ENCODE measurements at regions not wholly inside any gene's neighbourhood (a gene's known extent, or its start where the extent isn't known, plus 50 kb on each side); places are given as distances from the start of the nearest gene placed in this dataset.
A peak's percentile ranks its signal among the peaks of the same experiment; 100 is the strongest.

- no peaks in the 10 kb centered on the region for H3K36me3 Mint-ChIP-seq (ENCODE audit: low read depth)
- peaks cover 15% of the 10 kb centered on the region for H3K27me3 Mint-ChIP-seq (ENCODE audit: low read depth, poor library complexity)
- DNase-seq, result no peak
- no peaks in the 10 kb centered on the region for H3K9me3 Mint-ChIP-seq
- H3K27ac Mint-ChIP-seq, result no peak overlapping the region
- H3K4me3 Mint-ChIP-seq, result no peak overlapping the region
- H3K4me1 Mint-ChIP-seq, result peaks cover 5% of the 10 kb centered on the region
- no peak for TF ChIP-seq CTCF (IDR thresholded peaks at IDR 0.05)
Observed at GRCh38 chr1:183736343-183736742, 68.6 kb upstream of the RGL1 start.

GRCh38 chr1:183735069-183735860 lies 69.7 kb upstream of the RGL1 start:
- DNase-seq, result no peak
- H3K36me3 Mint-ChIP-seq (ENCODE audit: low read depth), result no peaks in the 10 kb centered on the region
- H3K27ac Mint-ChIP-seq, result no peak overlapping the region
- peaks cover 5% of the 10 kb centered on the region for H3K4me1 Mint-ChIP-seq
- no peak overlapping the region for H3K4me3 Mint-ChIP-seq
- H3K27me3 Mint-ChIP-seq (ENCODE audit: low read depth, poor library complexity), result peaks cover 15% of the 10 kb centered on the region
- no peak for TF ChIP-seq CTCF (IDR thresholded peaks at IDR 0.05)
- H3K9me3 Mint-ChIP-seq, result no peaks in the 10 kb centered on the region

GRCh38 chr1:183734543-183735036 lies 70.3 kb upstream of the RGL1 start:
- H3K27me3 Mint-ChIP-seq (ENCODE audit: low read depth, poor library complexity), result peaks cover 14% of the 10 kb centered on the region
- DNase-seq, result no peak
- TF ChIP-seq CTCF (IDR thresholded peaks at IDR 0.05), result no peak
- H3K9me3 Mint-ChIP-seq, result no peaks in the 10 kb centered on the region
- no peak overlapping the region for H3K4me3 Mint-ChIP-seq
- H3K36me3 Mint-ChIP-seq (ENCODE audit: low read depth), result no peaks in the 10 kb centered on the region
- peak overlapping the region; percentile 47 for H3K27ac Mint-ChIP-seq
- H3K4me1 Mint-ChIP-seq, result peaks cover 5% of the 10 kb centered on the region

GRCh38 chr1:183733715-183734114 lies 71.2 kb upstream of the RGL1 start:
- H3K27me3 Mint-ChIP-seq (ENCODE audit: low read depth, poor library complexity), result peaks cover 7% of the 10 kb centered on the region
- H3K4me3 Mint-ChIP-seq, result no peak overlapping the region
- no peaks in the 10 kb centered on the region for H3K36me3 Mint-ChIP-seq (ENCODE audit: low read depth)
- peaks cover 5% of the 10 kb centered on the region for H3K4me1 Mint-ChIP-seq
- no peaks in the 10 kb centered on the region for H3K9me3 Mint-ChIP-seq
- TF ChIP-seq CTCF (IDR thresholded peaks at IDR 0.05), result no peak
- no peak overlapping the region for H3K27ac Mint-ChIP-seq
- no peak for DNase-seq

GRCh38 chr1:183732236-183732880 lies 72.6 kb upstream of the RGL1 start:
- Mint-ChIP-seq H3K27ac (no peak overlapping the region), H3K4me3 (no peak overlapping the region), H3K36me3 (ENCODE audit: low read depth) (no peaks in the 10 kb centered on the region), H3K27me3 (ENCODE audit: low read depth, poor library complexity) (peaks cover 7% of the 10 kb centered on the region), H3K9me3 (no peaks in the 10 kb centered on the region), H3K4me1 (peaks cover 5% of the 10 kb centered on the region)
- TF ChIP-seq CTCF (IDR thresholded peaks at IDR 0.05), result no peak
- DNase-seq, result no peak
